Liver (tissue), 7 donors: ENCODE measurements at regions not wholly inside any gene's neighbourhood (a gene's known extent, or its start where the extent isn't known, plus 50 kb on each side); places are given as distances from the start of the nearest gene placed in this dataset.

Experiments
- DNase-seq: peaks from one replicate; pipeline ENCODE4 v3.0.0-alpha.2; 2017; ENCODE audit warnings: low spot score
- H3K27ac ChIP-seq, 2 donors: one replicate each; pipeline ENCODE4 v1.7.0; 2013; ENCODE audit warnings: inconsistent platforms in 2 of 2, low read length in 2 of 2, control low read depth in 1 of 2, low read depth in 1 of 2, mild to moderate bottlenecking in 1 of 2
- H3K27me3 ChIP-seq, 4 donors: one replicate each; pipeline versions ENCODE4 v1.6.1 to v1.7.0; 2013; ENCODE audit warnings: low read length in 3 of 4, inconsistent platforms in 1 of 4, mild to moderate bottlenecking in 1 of 4, moderate library complexity in 1 of 4; ENCODE audit not compliant: control insufficient read depth in 4 of 4, insufficient read depth in 4 of 4
- H3K36me3 ChIP-seq, 4 donors: one replicate each; pipeline versions ENCODE4 v1.6.1 to v1.7.0; 2013; ENCODE audit warnings: low read length in 3 of 4, mild to moderate bottlenecking in 3 of 4, low read depth in 1 of 4, moderate library complexity in 1 of 4; ENCODE audit not compliant: control insufficient read depth in 4 of 4, insufficient read depth in 3 of 4
- H3K4me1 ChIP-seq, 4 donors: one replicate each; pipeline versions ENCODE4 v1.6.1 to v1.7.0; 2013; ENCODE audit warnings: low read length in 3 of 4, mild to moderate bottlenecking in 3 of 4, moderate library complexity in 1 of 4; ENCODE audit not compliant: control insufficient read depth in 4 of 4, insufficient read depth in 4 of 4
- H3K4me3 ChIP-seq, 3 donors: one replicate each; pipeline versions ENCODE4 v1.6.1 to v1.7.0; 2013; ENCODE audit warnings: low read length in 3 of 3, control low read depth in 1 of 3, low read depth in 1 of 3, mild to moderate bottlenecking in 1 of 3
- H3K9ac ChIP-seq, 2 donors: one replicate each; pipeline ENCODE4 v1.7.0; 2013; ENCODE audit warnings: low read length in 2 of 2, mild to moderate bottlenecking in 2 of 2, moderate library complexity in 2 of 2, control low read depth in 1 of 2, low read depth in 1 of 2
- H3K9me3 ChIP-seq, 4 donors: one replicate each; pipeline versions ENCODE4 v1.6.1 to v1.7.0; 2013; ENCODE audit warnings: low read length in 3 of 4; ENCODE audit not compliant: control insufficient read depth in 4 of 4
- CTCF ChIP-seq: fragments of 150-350 bp; IDR thresholded peaks from 2 replicates; pipeline ENCODE4 v1.5.1; 2017; ENCODE audit warnings: improper control_type of control experiment, low read depth, low read length; ENCODE audit not compliant: missing input control
- EGR1 ChIP-seq, 2 donors: IDR thresholded peaks; 2 replicates each; pipeline ENCODE4 v1.6.1; 2016 to 2018; ENCODE audit warnings: antibody characterized with exemption in 2 of 2, low read depth in 2 of 2
- FOXA1 ChIP-seq: IDR thresholded peaks from 2 replicates; pipeline ENCODE4 v1.6.1; 2016; ENCODE audit warnings: antibody characterized with exemption
- FOXA2 ChIP-seq: IDR thresholded peaks from 2 replicates; pipeline ENCODE4 v1.6.1; 2016; ENCODE audit warnings: antibody characterized with exemption
- GABPA ChIP-seq, 2 donors: IDR thresholded peaks in 1 of 2; conservative IDR thresholded peaks in 1 of 2; 2 replicates each; pipeline ENCODE4 v1.6.1; 2016; ENCODE audit warnings: antibody characterized with exemption in 2 of 2, mild to moderate bottlenecking in 1 of 2, moderate library complexity in 1 of 2
- HNF4A ChIP-seq, 2 donors: conservative IDR thresholded peaks; 2 replicates each; pipeline ENCODE4 v1.6.1; 2016; ENCODE audit warnings: antibody characterized with exemption in 2 of 2, mild to moderate bottlenecking in 2 of 2
- HNF4G ChIP-seq: IDR thresholded peaks from 2 replicates; pipeline ENCODE4 v1.6.1; 2016; ENCODE audit warnings: antibody characterized with exemption
- JUND ChIP-seq, 2 donors: IDR thresholded peaks; 2 replicates each; pipeline ENCODE4 v1.6.1; 2016; ENCODE audit warnings: antibody characterized with exemption in 2 of 2
- MAX ChIP-seq: IDR thresholded peaks from 2 replicates; pipeline ENCODE4 v1.6.1; 2016; ENCODE audit warnings: antibody characterized with exemption
- NR2F2 ChIP-seq: IDR thresholded peaks from 2 replicates; pipeline ENCODE4 v1.6.1; 2016; ENCODE audit warnings: antibody characterized with exemption
- RAD21 ChIP-seq, 2 donors: IDR thresholded peaks; 2 replicates each; pipeline ENCODE4 v1.6.1; 2016; ENCODE audit warnings: antibody characterized with exemption in 2 of 2, mild to moderate bottlenecking in 2 of 2
- REST ChIP-seq: IDR thresholded peaks from 2 replicates; pipeline ENCODE4 v1.6.1; 2016; ENCODE audit warnings: antibody characterized with exemption, mild to moderate bottlenecking
- RXRA ChIP-seq, 2 donors: IDR thresholded peaks; 2 replicates each; pipeline ENCODE4 v1.6.1; 2017 to 2018; ENCODE audit warnings: antibody characterized with exemption in 2 of 2, mild to moderate bottlenecking in 1 of 2
- SP1 ChIP-seq: IDR thresholded peaks from 2 replicates; pipeline ENCODE4 v1.6.1; 2018; ENCODE audit warnings: antibody characterized with exemption, mild to moderate bottlenecking
- TAF1 ChIP-seq: conservative IDR thresholded peaks from 2 replicates; pipeline ENCODE4 v1.6.1; 2016; ENCODE audit warnings: antibody characterized with exemption, mild to moderate bottlenecking
- YY1 ChIP-seq: IDR thresholded peaks from 2 replicates; pipeline ENCODE4 v1.6.1; 2016; ENCODE audit warnings: antibody characterized with exemption, mild to moderate bottlenecking
- ZBTB33 ChIP-seq: IDR thresholded peaks from 2 replicates; pipeline ENCODE4 v1.6.1; 2016; ENCODE audit warnings: antibody characterized with exemption
- TF ChIP-seq, protein P1 (sequence below): IDR thresholded peaks from 2 replicates; pipeline ENCODE4 v1.6.1; 2016; ENCODE audit warnings: antibody characterized with exemption
- donor health status: healthy.
- donor health status: healthy.
- donor health status: healthy.
- donor health status: healthy.

- DNase-seq: no peak
- peaks cover 0 to 4% (median 0%) of the 10 kb centered on the region in 4 donors for H3K9me3 ChIP-seq
- H3K27ac ChIP-seq: no peak overlapping the region
- no peaks in the 10 kb centered on the region for H3K4me1 ChIP-seq
- H3K4me3 ChIP-seq: no peak overlapping the region
- no peaks in the 10 kb centered on the region for H3K36me3 ChIP-seq
- no peak overlapping the region for H3K9ac ChIP-seq
- H3K27me3 ChIP-seq: no peaks in the 10 kb centered on the region
- TF ChIP-seq, protein P1, sequence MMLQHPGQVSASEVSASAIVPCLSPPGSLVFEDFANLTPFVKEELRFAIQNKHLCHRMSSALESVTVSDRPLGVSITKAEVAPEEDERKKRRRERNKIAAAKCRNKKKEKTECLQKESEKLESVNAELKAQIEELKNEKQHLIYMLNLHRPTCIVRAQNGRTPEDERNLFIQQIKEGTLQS: no peak
- peak; percentile 88 to 89 for TF ChIP-seq HNF4A (conservative IDR thresholded peaks at IDR 0.05)
- TF ChIP-seq HNF4G: peak; percentile 49
- peak; percentile 66 to 79 for TF ChIP-seq RXRA (IDR thresholded peaks at IDR 0.05)
- no peak for TF ChIP-seq ZBTB33
- TF ChIP-seq REST: no peak
- peak; percentile 48 for TF ChIP-seq FOXA1
- peak; percentile 89 for TF ChIP-seq FOXA2
- TF ChIP-seq YY1: no peak
- TF ChIP-seq JUND (IDR thresholded peaks at IDR 0.05): peak; percentile 24 to 66
- no peak for TF ChIP-seq MAX
- TF ChIP-seq SP1: peak; percentile 43
- peak; percentile 8 to 19 for TF ChIP-seq RAD21 (IDR thresholded peaks at IDR 0.05)
- no peak for TF ChIP-seq EGR1 (IDR thresholded peaks at IDR 0.05; ENCODE audit: low read depth in 2 of 2)
- TF ChIP-seq CTCF: no peak
- no peak for TF ChIP-seq TAF1
- TF ChIP-seq GABPA (IDR thresholded peaks at IDR 0.05 in 1 of 2, conservative IDR thresholded peaks at IDR 0.05 in 1 of 2): no peak
- TF ChIP-seq NR2F2: peak; percentile 64
These were observed 345.1 kb upstream of the PTPRD start for GRCh38 chr9:10957878-10958277.
